ENCODE measurements at regions not wholly inside any gene's neighbourhood (a gene's known extent, or its start where the extent isn't known, plus 50 kb on each side); places are given as distances from the start of the nearest gene placed in this dataset.
A peak's percentile ranks its signal among the peaks of the same experiment; 100 is the strongest.

- peak overlapping the region; percentile 60 for H3K27ac ChIP-seq (replicated peaks)
- no peaks in the 10 kb centered on the region for H3K9me3 ChIP-seq (replicated peaks)
- no peaks in the 10 kb centered on the region for H3K36me3 ChIP-seq
- peak; percentile 34 for DNase-seq
- no peaks in the 10 kb centered on the region for H3K4me1 ChIP-seq
- peaks cover 59% of the 10 kb centered on the region for H3K27me3 ChIP-seq (ENCODE audit: low read depth)
- H3K4me3 ChIP-seq, result no peak overlapping the region
- no peak for TF ChIP-seq CTCF (IDR thresholded peaks at IDR 0.05; ENCODE audit: borderline replicate concordance)
- intact Hi-C loops (cut with micrococcal nuclease), result no loop called here
Measured at GRCh38 chr12:108446766-108447165, 68.3 kb upstream of the FICD start.

DNA sequence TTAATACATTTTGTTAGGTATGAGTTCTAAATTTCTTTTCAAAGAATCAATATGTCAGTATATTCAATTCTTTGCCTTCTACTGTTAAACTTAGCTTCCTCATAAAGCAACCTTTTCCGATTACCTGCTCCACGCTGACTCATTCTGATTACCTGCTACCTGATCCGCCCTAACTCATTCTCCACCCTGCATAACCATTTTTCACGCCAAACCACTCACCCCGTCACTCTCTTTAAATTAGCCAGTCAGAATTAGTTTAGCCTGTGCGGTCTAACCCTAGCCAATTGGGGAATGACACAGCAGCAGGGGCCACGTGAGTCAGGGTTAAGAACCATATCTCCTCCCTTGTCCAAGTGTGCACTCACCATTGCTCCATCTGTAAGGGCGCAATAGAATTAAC, 72.2 kb upstream of the FICD start:
- intact Hi-C loops (cut with micrococcal nuclease), result no loop called here
- peaks cover 37% of the 10 kb centered on the region for H3K27me3 ChIP-seq (ENCODE audit: low read depth)
- no peaks in the 10 kb centered on the region for H3K4me1 ChIP-seq
- H3K36me3 ChIP-seq, result no peaks in the 10 kb centered on the region
- DNase-seq, result no peak
- no peak for TF ChIP-seq CTCF (IDR thresholded peaks at IDR 0.05; ENCODE audit: borderline replicate concordance)
- no peak overlapping the region for H3K4me3 ChIP-seq
- no peaks in the 10 kb centered on the region for H3K9me3 ChIP-seq (replicated peaks)
- H3K27ac ChIP-seq (replicated peaks), result no peak overlapping the region

- Histone ChIP-seq H3K4me3 (no peak overlapping the region), H3K4me1 (no peaks in the 10 kb centered on the region), H3K36me3 (no peaks in the 10 kb centered on the region), H3K27ac (replicated peaks) (no peak overlapping the region), H3K27me3 (ENCODE audit: low read depth) (peaks cover 30% of the 10 kb centered on the region), H3K9me3 (replicated peaks) (no peaks in the 10 kb centered on the region)
- intact Hi-C loops (cut with micrococcal nuclease), result no loop called here
- no peak for DNase-seq
- TF ChIP-seq CTCF (IDR thresholded peaks at IDR 0.05; ENCODE audit: borderline replicate concordance), result no peak
Measured at GRCh38 chr12:108442067-108442466, 73.0 kb upstream of the FICD start.

DNA sequence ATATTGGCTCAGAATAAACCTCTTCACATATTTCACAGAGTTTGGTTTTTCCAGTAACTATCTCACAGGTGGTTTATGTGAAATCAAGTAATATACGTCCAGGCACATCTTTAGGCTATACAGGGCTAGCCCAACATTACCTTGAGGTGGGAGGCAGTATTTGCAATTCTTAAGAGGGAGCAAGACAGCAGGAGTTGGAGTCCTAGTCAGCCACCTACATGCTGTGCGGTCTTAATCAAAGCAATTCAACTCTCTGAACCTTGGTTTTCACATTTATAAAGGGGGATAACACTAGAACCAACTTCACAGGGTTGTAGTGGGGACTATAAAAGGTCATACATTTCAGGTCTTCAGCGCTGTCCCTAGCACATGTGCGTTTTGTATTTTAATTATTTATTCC, 73.5 kb upstream of the FICD start:
- no peaks in the 10 kb centered on the region for H3K9me3 ChIP-seq (replicated peaks)
- TF ChIP-seq CTCF (IDR thresholded peaks at IDR 0.05; ENCODE audit: borderline replicate concordance), result no peak
- intact Hi-C loops (cut with micrococcal nuclease), result no loop called here
- no peak overlapping the region for H3K4me3 ChIP-seq
- no peak overlapping the region for H3K27ac ChIP-seq (replicated peaks)
- no peaks in the 10 kb centered on the region for H3K36me3 ChIP-seq
- no peak for DNase-seq
- H3K4me1 ChIP-seq, result no peaks in the 10 kb centered on the region
- H3K27me3 ChIP-seq (ENCODE audit: low read depth), result peaks cover 27% of the 10 kb centered on the region

- Histone ChIP-seq H3K27me3 (ENCODE audit: low read depth) (peaks cover 19% of the 10 kb centered on the region), H3K9me3 (replicated peaks) (no peaks in the 10 kb centered on the region), H3K27ac (replicated peaks) (no peak overlapping the region), H3K4me3 (no peak overlapping the region), H3K4me1 (no peaks in the 10 kb centered on the region), H3K36me3 (no peaks in the 10 kb centered on the region)
- intact Hi-C loops (cut with micrococcal nuclease), result no loop called here
- DNase-seq, result no peak
- no peak for TF ChIP-seq CTCF (IDR thresholded peaks at IDR 0.05; ENCODE audit: borderline replicate concordance)
Measured at GRCh38 chr12:108440736-108441135, 74.3 kb upstream of the FICD start.

- Histone ChIP-seq H3K4me1 (no peaks in the 10 kb centered on the region), H3K27ac (replicated peaks) (no peak overlapping the region), H3K9me3 (replicated peaks) (no peaks in the 10 kb centered on the region), H3K27me3 (ENCODE audit: low read depth) (peaks cover 26% of the 10 kb centered on the region), H3K4me3 (no peak overlapping the region), H3K36me3 (no peaks in the 10 kb centered on the region)
- no peak for TF ChIP-seq CTCF (IDR thresholded peaks at IDR 0.05; ENCODE audit: borderline replicate concordance)
- no peak for DNase-seq
- intact Hi-C loops (cut with micrococcal nuclease), result no loop called here
Measured at GRCh38 chr12:108438667-108439066, 76.4 kb upstream of the FICD start.
